ENCODE measurements at regions not wholly inside any gene's neighbourhood (a gene's known extent, or its start where the extent isn't known, plus 50 kb on each side); places are given as distances from the start of the nearest gene placed in this dataset.

DNA sequence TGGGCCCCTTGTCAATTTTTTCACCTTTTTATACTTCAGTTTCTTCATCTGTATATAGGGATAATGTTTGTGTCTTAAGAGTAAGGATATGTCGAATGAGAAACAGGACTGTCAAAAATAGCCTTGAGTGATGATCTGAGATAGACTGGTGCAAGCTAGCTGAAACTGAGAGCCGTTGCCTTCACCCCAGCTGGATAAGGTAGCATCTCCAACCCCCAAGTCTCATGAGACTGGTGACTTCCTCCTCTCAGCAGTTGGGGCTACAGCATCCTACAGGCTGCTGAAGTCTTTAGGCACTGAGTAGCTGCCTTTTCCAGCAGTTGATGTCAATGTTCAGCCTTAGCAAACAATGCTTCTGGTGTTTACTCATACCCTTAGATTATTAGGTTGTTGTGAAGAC is 330.2 kb downstream of the OSTF1 start:
- FAIRE-seq (no peak), DNase-seq (ENCODE audit: insufficient read length, low spot score) (no peak)
- no peak for TF ChIP-seq POU2F2 (IDR thresholded peaks at IDR 0.05; ENCODE audit: low read depth, low read length)

DNA sequence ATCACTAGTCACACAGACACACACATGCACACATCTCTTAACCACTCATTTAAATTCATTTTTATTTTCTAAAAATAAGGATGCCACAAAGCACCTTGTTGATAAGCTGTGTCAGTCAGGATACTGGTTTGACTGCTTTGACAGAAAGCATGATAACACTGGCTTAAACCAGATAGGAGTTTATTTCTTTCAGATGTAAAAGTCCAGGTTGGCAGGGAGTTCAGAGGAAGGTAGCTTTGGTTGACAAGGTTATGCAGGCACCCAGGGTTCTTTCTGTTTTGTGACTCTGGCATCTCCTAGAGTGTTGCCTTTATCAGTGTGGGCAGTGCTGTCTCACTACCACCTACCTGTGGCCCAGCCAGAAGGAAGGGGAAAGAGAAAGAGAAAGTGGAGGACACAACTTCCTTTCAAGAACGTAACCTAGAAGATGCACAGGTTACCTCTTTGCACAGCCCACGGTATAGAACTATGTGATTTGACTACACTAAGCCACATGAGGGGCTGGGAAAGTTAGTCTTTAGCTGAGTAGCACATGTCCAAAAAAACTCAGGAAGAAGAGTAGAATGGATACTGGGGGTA is 334.7 kb downstream of the OSTF1 start:
- no peak for TF ChIP-seq PAX5 (IDR thresholded peaks at IDR 0.05; ENCODE audit: insufficient read depth, low read length, severe bottlenecking)
- no peak for TF ChIP-seq SPI1 (IDR thresholded peaks at IDR 0.05; ENCODE audit: low read depth, low read length)
- no peak for TF ChIP-seq POLR2AphosphoS5 (IDR thresholded peaks at IDR 0.05; ENCODE audit: low read depth, low read length)
- TF ChIP-seq TAF1 (IDR thresholded peaks at IDR 0.05; ENCODE audit: low read depth, low read length): no peak
- DNase-seq (ENCODE audit: insufficient read length, low spot score): no peak
- FAIRE-seq: no peak

DNA sequence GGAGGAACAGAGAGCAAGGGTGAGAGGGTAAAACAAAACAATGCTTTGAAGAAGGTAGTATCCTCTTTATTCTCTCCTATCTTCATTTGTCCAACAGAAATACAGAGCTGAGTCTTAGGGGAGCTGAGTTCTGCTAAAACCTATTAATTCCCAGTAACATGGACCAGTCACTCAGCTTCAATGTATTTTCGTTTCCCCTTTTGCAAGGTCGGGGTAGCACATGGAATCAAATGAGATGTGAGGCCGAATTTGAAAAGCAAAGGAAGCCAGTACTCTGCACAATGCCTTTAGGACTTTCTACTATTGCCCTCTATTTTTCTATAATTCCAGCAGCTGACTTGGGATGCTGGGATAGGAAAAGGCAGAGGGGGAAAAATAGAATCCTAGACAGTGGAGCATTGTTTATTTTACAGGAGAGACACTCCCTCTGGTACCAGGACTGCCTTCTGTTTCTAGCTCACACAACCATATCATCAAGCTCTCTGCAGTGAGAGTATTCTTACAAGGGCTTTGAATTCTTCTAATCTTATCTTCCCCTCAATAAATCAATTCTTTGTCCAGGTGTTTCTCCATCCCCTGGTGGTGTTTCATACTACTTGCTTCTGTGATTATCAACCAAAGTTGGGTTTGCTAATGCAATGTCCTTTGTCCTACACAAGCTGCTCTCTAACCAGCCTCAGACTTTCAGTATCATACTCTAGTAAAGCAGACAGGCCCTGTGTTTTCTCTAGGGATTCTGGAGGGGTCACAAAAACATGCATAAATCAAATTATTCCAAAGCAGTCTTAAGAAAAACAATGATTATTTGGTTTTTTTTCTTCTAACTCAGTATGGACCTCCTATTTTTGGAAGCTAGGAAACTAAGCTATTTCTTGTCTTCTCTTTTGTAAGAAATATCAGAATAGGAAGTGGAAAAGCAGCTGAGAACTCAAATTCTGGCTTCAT is 341.5 kb downstream of the OSTF1 start:
- TF ChIP-seq POLR2A (IDR thresholded peaks at IDR 0.05; ENCODE audit: low read depth, low read length) (no peak), TAF1 (IDR thresholded peaks at IDR 0.05; ENCODE audit: low read depth, low read length) (no peak), PAX5 (IDR thresholded peaks at IDR 0.05; ENCODE audit: insufficient read depth, low read length, severe bottlenecking) (no peak), SPI1 (IDR thresholded peaks at IDR 0.05; ENCODE audit: low read depth, low read length) (no peak), POLR2AphosphoS5 (IDR thresholded peaks at IDR 0.05; ENCODE audit: low read depth, low read length) (no peak), POU2F2 (IDR thresholded peaks at IDR 0.05; ENCODE audit: low read depth, low read length) (no peak)
- DNase-seq (ENCODE audit: insufficient read length, low spot score): no peak
- FAIRE-seq: no peak

DNA sequence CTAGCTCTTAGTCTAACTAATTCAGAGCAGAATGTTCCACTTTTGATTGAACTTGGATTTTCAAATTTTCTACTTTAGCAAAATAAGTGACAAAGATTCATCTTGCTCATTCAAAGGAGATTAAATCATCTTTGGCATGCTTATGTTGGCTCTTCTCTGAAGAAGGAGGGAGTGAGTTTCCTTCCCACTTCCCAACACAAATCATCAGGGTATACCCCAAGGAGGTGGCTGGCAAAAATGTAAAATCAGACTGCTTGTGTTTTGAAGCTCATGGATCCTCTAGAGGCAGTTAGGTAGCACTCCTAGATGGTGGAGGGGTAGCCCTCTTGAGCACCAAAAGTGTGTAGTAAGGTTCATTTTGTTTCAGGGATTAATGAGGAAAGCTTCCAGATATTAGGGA is 343.1 kb downstream of the OSTF1 start:
- FAIRE-seq (no peak), DNase-seq (ENCODE audit: insufficient read length, low spot score) (no peak)
- TF ChIP-seq SPI1 (IDR thresholded peaks at IDR 0.05; ENCODE audit: low read depth, low read length): no peak
- TF ChIP-seq POU2F2 (IDR thresholded peaks at IDR 0.05; ENCODE audit: low read depth, low read length): no peak
- TF ChIP-seq POLR2AphosphoS5 (IDR thresholded peaks at IDR 0.05; ENCODE audit: low read depth, low read length): no peak
- TF ChIP-seq POLR2A (IDR thresholded peaks at IDR 0.05; ENCODE audit: low read depth, low read length): no peak
- TF ChIP-seq PAX5 (IDR thresholded peaks at IDR 0.05; ENCODE audit: insufficient read depth, low read length, severe bottlenecking): no peak
- TF ChIP-seq TAF1 (IDR thresholded peaks at IDR 0.05; ENCODE audit: low read depth, low read length): no peak

DNA sequence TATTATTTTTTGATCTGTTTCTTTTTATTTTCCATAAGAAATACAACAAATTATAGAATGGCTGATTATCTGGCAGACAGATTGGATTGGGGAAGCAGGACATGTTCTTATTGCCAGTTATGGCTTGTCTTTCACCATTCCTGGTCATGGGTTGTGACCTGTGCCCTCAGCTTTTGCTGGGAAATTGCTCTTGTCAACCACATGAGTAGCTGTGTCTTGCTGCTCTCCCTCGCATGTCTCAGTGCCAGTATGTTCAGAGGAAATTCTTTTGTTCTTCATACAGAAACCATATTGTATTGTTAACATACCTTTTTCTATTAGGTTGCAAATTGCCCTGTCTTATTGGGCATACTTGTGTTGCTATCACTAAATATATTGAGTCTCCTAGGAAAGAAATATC is 344.1 kb downstream of the OSTF1 start:
- TF ChIP-seq POLR2A (IDR thresholded peaks at IDR 0.05; ENCODE audit: low read depth, low read length): no peak
- TF ChIP-seq PAX5 (IDR thresholded peaks at IDR 0.05; ENCODE audit: insufficient read depth, low read length, severe bottlenecking): no peak
- no peak for TF ChIP-seq SPI1 (IDR thresholded peaks at IDR 0.05; ENCODE audit: low read depth, low read length)
- no peak for TF ChIP-seq TAF1 (IDR thresholded peaks at IDR 0.05; ENCODE audit: low read depth, low read length)
- no peak for TF ChIP-seq POU2F2 (IDR thresholded peaks at IDR 0.05; ENCODE audit: low read depth, low read length)
- no peak for TF ChIP-seq POLR2AphosphoS5 (IDR thresholded peaks at IDR 0.05; ENCODE audit: low read depth, low read length)
- FAIRE-seq: no peak

DNA sequence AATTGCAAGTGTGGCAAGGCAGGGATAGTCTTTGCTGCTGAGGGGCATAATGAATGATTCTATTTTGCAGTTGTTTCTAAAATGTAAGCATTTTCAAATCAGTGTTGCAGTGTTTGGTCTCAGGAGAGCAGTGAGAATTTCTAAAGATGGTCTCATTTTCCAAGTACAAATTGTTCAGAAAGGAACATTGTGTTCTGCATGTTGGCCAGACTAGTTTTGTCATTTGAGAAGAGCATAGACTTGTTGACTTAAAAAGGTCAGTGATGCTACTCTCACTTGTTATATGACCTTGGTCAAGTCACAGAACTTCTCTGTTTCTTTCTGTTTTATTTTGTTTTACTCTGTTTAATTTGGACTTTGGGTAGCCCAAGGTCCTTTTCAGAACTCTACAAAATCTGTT is 344.6 kb downstream of the OSTF1 start:
- no peak for FAIRE-seq
- DNase-seq (ENCODE audit: insufficient read length, low spot score): no peak

More for the DNA sequence above, 344.1 kb downstream of the OSTF1 start:
- DNase-seq (ENCODE audit: insufficient read length, low spot score): no peak

DNA sequence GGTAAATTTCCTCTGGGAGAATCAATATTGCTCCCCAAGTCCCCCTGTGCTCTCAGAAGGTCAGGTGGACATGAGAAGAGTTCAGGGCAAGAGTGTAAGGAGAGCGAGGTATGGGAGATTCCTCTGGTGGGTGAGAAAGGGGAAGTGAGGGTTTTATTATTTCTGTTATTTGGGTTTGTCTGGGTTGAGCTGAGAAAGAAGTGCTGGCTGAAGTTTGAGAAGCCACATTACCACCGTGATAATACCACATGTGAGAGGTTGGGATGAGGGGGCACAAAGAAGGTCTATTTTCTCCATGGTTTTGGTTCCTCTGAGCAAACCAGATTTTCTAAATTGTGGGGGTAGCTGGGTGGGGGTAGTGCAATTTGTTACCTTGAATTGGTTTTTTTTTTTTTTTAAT is 350.4 kb downstream of the OSTF1 start:
- no peak for FAIRE-seq

More for the DNA sequence above, 344.6 kb downstream of the OSTF1 start:
- TF ChIP-seq TAF1 (IDR thresholded peaks at IDR 0.05; ENCODE audit: low read depth, low read length) (no peak), POLR2A (IDR thresholded peaks at IDR 0.05; ENCODE audit: low read depth, low read length) (no peak), SPI1 (IDR thresholded peaks at IDR 0.05; ENCODE audit: low read depth, low read length) (no peak), POU2F2 (IDR thresholded peaks at IDR 0.05; ENCODE audit: low read depth, low read length) (no peak), PAX5 (IDR thresholded peaks at IDR 0.05; ENCODE audit: insufficient read depth, low read length, severe bottlenecking) (no peak), POLR2AphosphoS5 (IDR thresholded peaks at IDR 0.05; ENCODE audit: low read depth, low read length) (no peak)

DNA sequence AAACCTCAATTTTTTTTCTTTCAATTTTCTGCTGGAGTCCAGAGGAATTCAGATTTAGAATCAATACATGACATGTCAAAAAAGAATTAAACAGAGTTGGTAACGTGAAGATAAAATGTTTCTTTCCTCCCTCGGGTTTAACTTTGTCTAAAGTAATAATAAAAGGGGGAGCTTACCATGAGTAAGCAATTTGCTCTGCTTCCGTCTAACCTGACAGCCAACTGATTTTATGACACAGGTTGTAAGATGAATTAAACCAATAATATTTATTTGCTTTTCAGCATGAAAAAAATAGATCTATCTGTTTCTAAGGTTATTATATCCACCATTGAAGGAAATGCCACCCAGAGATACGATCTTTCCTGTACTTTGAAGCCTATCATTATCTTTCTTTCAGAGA is 352.6 kb downstream of the OSTF1 start:
- no peak for DNase-seq (ENCODE audit: insufficient read length, low spot score)
- TF ChIP-seq SPI1 (IDR thresholded peaks at IDR 0.05; ENCODE audit: low read depth, low read length) (no peak), TAF1 (IDR thresholded peaks at IDR 0.05; ENCODE audit: low read depth, low read length) (no peak), POLR2AphosphoS5 (IDR thresholded peaks at IDR 0.05; ENCODE audit: low read depth, low read length) (no peak), POU2F2 (IDR thresholded peaks at IDR 0.05; ENCODE audit: low read depth, low read length) (no peak), POLR2A (IDR thresholded peaks at IDR 0.05; ENCODE audit: low read depth, low read length) (no peak), PAX5 (IDR thresholded peaks at IDR 0.05; ENCODE audit: insufficient read depth, low read length, severe bottlenecking) (no peak)
- no peak for FAIRE-seq

More for the DNA sequence above, 350.4 kb downstream of the OSTF1 start:
- DNase-seq (ENCODE audit: insufficient read length, low spot score): no peak
- TF ChIP-seq SPI1 (IDR thresholded peaks at IDR 0.05; ENCODE audit: low read depth, low read length) (peak; percentile 85), POU2F2 (IDR thresholded peaks at IDR 0.05; ENCODE audit: low read depth, low read length) (no peak)

DNA sequence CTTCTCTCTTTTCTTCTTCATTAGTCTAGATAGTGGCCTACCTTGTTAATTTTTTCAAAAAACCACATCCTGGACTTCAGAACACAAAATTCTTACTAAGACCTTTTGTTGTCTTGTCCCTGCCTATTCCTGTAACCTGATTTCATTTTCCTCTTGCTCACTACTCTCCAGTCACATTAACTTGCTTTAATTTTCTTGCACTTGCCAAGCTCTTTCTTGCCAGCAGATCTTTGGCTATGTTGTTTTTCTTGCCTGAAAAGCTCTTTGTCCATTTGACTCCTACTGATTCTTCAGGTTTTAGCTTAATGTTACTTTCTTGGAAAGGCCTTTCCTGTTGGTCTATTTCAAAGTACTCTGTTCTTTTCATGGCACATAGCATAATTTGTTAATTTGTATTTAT is 356.8 kb downstream of the OSTF1 start:
- no peak for TF ChIP-seq SPI1 (IDR thresholded peaks at IDR 0.05; ENCODE audit: low read depth, low read length)
- TF ChIP-seq PAX5 (IDR thresholded peaks at IDR 0.05; ENCODE audit: insufficient read depth, low read length, severe bottlenecking): no peak
- no peak for TF ChIP-seq POLR2A (IDR thresholded peaks at IDR 0.05; ENCODE audit: low read depth, low read length)
- TF ChIP-seq POU2F2 (IDR thresholded peaks at IDR 0.05; ENCODE audit: low read depth, low read length): no peak
- no peak for TF ChIP-seq TAF1 (IDR thresholded peaks at IDR 0.05; ENCODE audit: low read depth, low read length)
- TF ChIP-seq POLR2AphosphoS5 (IDR thresholded peaks at IDR 0.05; ENCODE audit: low read depth, low read length): no peak
- FAIRE-seq: no peak
- no peak for DNase-seq (ENCODE audit: insufficient read length, low spot score)

DNA sequence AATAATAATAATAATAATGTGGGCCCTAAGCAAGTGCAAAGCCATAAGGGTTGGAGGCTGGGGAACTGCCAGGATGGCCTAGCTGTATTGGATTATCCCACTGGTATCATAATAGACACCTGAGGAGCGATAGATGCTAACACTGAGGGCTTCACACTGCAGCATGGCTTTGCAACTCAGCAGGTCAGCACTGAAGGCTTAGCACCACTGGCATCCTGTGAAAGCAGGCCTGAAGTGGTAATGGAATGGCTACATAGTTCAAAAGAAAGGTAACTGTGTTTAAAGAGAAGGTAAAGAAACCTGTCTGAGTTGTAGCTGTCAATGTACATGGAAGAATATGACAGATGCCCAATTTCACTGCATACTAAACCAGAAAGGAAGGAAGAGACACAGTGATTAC is 359.0 kb downstream of the OSTF1 start:
- DNase-seq (ENCODE audit: insufficient read length, low spot score) (no peak), FAIRE-seq (no peak)
- no peak for TF ChIP-seq TAF1 (IDR thresholded peaks at IDR 0.05; ENCODE audit: low read depth, low read length)
- TF ChIP-seq SPI1 (IDR thresholded peaks at IDR 0.05; ENCODE audit: low read depth, low read length): no peak
- no peak for TF ChIP-seq POLR2A (IDR thresholded peaks at IDR 0.05; ENCODE audit: low read depth, low read length)
- no peak for TF ChIP-seq POLR2AphosphoS5 (IDR thresholded peaks at IDR 0.05; ENCODE audit: low read depth, low read length)
- no peak for TF ChIP-seq PAX5 (IDR thresholded peaks at IDR 0.05; ENCODE audit: insufficient read depth, low read length, severe bottlenecking)

Data from GM12891 (cell line).